HG03439 (cell line): ENCODE measurements at regions not wholly inside any gene's neighbourhood (a gene's known extent, or its start where the extent isn't known, plus 50 kb on each side); places are given as distances from the start of the nearest gene placed in this dataset.
"Not testable (repeated sequence)": the region's sequence is repeated elsewhere in the genome, so short reads cannot be mapped to it uniquely, and the experiment has no call there.

Experiments used
- ATAC-seq: cut with Tn5 transposase; IDR thresholded peaks from one replicate; pipeline ENCODE4 v1.9.1; 2021; ENCODE audit warnings: mild to moderate bottlenecking, moderate library complexity; ENCODE audit not compliant: unreplicated experiment

DNA sequence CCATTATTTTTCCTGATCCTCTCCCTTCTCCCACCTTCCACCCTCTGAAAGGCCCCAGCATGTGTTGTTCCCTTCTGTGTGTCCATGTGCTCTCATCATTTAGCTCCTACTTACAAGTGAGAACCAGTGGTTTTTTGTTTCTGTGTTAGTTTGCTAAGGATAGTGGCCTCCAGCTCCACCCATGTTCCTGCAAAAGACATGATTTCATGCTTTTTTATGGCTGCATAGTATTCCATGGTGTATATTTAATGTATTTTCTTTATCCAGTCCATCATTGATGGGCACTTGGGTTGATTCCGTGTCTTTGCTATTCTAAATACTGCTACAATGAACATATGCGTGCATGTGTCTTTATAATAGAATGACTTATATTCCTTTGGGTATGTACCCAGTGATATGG, 89.4 kb upstream of the C1orf174 start:
- ATAC-seq, result no peak

DNA sequence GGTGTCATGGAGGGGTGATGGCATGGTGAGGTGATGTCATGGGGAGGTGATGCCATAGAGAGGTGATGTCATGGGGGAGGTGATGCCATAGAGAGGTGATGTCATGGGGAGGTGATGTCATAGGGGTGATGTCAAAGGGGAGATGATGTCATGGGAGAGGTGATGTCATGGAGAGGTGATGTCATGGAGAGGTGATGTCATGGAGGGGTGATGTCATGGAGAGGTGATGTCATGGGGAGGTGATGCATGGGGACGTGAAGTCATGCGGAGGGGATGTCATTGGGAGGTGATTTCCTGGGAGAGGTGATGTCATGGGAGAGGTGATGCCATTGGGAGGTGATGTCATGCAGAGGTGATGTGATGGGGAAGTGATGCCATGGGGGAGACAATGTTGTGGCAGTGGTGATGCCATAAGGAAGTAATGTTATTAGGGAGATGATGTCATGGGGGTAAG, 92.1 kb upstream of the C1orf174 start:
- no peak for ATAC-seq

DNA sequence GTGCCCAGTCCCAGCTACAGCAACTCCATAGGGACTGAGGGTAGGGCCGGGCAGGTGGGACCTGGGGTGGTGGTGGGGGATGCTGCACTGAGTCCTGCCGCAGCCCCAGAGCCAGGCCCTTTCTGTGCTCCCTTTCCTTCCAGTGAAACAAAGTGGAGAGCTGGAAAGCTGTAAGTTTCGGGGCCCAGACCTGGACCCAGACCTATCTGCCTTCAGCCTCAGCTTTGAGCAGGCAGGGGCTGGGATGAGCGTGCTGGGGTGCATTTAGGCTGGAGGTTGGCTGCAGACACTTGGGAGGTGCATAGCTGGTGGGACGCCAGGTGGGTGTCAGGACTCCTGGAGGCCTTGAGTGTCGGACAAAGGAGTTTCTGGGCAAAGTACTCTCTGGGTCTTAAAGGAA, 92.7 kb upstream of the C1orf174 start:
- no peak for ATAC-seq

DNA sequence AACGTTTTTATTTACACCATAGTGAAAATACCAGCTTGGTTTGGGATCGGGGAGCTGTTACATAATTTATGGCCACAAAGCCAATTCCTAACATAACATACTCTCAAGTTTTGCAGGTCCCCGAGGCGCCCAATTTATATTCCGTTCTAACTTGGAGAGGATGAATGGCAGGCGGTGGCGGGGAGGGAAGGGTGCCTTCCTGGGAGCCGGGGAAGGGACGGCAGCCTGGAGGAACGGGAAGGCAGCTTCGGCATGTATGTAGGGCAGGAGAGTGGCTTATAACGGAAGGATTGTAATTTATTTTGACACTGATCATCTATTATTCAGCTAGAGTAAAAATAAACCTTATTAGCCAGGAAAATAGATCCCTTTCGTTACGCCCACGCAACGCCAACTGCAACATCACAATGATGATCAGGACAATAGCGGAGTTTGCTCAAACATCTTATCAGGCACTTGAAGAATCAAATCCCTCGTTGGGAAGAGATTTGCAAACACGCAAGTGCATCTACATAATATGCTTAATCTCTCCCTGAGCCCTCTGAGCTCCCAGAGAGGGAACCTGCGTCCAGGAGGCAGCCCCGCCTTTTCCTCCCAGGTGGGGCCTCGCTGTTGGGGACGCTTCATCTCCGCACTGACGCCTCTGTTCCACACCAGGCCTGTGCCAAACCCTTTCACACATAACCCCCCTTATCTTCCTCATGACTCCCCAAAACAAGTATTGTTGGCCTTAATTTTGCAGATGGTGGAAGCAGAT, 93.7 kb upstream of the C1orf174 start:
- ATAC-seq, result no peak

DNA sequence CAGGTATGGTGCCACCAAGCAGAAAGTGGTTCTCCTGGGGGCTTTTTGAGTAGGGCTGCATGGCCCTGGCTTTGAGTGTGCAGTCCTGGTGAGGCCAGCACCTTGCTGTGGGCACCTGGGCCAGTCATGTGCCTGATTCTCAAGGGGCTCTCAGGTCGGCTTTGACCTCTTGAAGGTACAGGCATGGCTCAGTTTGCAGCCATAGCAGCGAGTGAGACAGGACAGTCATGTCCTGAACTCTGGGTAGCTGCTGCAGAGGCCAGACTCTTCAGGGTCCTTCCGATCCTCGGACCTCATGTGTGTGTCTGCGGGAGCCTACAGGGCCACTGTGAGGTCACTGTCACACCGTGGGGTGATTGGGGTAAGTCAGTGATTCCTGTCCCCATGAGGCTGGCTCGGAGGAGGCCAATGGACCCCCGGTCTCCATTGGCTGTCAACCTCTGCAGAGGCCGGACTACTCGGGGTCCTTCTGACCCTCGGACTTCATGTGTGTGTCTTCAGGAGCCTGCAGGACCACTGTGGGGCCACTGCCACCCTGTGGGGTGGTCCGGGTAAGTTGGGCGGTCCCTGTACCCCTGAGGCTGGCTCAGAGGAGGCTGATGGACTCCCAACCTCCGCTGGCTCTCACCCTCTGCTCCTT, 95.2 kb upstream of the C1orf174 start:
- ATAC-seq, result no peak

DNA sequence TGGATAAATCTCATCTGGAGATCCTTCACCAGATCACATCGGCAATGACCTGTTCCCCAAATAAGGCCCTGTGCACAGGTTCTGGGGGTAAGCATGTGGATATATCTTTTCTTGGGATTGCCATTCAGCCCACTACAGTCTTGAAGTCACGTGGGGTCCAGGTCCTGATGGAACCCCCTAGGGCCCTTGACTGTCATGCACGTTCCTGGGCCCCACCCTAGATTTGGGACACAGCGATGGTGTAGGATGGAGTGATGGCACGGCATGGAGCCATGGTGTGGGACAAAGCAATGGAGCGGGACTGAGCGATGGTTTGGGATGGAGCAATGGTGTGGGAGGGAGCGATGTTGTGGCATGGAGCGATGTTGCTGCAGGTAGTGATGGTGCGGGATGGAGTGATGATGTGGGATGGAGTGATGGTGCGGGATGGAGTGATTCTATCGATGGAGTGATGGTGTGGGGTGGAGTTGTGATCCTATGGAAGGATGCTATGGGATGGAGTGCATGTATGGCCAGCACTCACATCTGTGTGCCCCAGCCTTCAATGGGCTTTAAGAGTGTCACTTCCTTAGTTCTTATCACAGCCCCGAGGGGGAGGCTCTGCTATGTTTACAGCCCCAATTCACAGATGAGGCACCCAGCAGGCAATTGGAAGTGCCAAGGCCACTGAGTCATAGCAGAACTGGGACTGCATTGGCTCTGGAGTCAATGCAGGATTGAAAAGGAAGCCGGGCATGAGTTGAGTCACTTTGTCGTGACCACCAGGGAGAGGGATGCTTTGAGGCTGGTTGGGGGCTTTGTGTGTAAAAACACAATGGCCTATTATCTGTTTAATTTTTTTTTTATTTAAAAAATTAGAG, 97.0 kb upstream of the C1orf174 start:
- ATAC-seq, result no peak

DNA sequence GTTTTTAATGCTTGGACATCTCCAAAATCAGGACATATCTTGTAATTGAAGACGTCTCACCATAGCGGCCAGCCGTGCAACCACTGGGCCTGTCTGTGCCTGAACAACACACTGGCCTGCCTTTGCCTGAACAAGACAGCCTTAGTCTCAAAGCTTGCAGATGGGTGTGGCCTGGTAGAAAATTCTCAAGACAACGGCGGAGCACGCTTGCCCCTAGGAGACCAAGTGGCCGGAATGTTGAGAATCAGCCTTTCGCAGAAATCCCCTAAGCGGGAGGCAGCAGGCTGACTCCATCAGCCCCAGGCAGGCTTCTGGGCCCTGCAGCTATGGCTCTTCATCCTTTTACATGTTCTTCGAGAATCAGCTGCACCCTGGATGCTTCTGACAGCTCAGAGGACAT, 98.0 kb upstream of the C1orf174 start:
- ATAC-seq, result no peak

DNA sequence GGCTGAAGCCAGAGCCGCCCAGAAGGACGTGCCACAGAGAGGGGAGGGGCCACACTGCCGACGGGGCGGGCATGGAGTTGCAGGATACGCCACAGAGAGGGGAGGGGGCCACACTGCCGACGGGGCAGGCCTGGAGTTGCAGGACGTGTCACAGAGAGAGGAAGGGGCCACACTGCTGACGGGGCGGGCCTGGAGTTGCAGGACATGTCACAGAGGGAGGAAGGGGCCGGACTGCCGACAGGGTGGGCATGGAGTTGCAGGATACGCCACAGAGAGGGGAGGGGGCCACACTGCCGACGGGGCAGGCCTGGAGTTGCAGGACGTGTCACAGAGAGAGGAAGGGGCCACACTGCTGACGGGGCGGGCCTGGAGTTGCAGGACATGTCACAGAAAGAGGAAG, 99.4 kb upstream of the C1orf174 start:
- not testable (repeated sequence) for ATAC-seq

DNA sequence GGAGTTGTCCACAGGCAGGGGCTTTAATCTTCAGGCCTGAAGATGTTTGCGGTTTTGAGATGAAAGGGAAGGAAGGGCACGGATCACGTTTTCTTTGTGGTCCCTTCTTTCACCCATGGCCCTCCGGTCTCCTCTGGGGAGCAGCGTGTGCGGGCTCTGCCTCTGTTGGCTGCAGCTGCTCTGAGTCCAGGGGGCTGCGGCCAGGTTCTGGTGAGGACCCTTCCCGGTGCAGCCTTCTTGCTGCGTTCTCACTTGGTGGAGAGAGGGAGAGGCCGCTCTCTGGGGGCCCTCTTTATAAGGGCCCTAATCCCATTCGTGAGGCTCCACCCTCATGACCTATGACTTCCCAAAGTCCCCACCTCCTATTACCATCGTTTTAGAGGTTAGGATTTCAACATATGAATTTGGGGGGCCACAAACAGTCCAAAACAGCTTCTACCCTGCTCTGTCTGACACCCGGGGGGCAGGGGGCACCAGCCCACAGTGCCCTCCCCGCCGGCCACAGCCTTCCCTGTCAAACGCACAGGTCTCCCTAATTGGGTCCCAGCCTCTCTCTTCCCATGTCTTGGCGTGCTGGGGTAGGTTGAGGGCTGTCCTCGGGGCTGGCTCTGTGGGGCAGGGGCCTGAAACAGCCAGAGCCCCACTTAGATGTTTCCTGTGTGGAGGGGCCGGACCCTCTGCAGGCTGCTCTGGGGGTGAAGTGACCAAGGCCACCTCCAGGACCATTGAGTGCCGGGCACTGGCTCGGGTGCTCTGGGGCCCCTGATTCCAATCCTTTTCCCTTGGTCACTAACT, 100.1 kb upstream of the C1orf174 start:
- ATAC-seq, result no peak

DNA sequence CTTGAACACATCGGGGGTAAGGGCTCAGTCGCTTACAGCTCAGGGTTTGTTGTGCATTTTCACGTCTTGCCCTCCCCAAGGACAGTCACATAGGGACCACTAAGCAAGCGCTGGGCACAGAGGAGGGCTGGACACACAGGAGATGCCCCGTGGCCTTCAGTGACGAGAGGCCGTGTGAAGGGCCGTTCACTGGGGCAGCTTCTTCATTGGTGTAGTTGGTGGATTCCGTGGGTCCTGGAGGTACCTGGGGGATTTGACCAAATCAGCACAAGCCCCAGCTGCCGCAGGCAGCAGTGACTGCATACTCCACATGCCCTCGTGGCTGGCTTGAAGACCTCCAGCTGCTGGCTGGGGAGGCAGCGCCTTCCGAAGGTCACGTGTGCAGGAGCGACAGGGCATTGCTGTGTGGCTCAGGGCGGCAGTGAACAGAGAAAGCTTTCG, 100.8 kb upstream of the C1orf174 start:
- ATAC-seq, result no peak

DNA sequence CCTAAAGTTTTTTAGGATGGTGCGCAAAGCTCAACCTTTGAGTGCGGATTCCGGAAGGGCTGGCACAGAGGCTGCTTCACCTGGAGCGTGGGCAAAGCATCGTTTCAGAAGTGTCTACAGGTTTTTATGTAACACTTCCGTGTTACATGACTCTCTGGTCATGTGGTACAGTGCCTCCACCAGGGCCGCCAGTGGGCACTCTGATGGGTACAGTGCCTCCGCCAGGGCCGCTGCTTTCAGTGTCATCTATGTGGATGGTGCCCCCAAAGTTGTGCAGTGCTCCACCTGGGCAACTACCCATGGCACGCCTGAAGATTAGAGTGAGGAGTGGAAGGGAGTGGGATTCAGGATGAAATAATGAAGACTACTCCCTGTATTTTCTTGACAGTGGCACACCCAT, 101.4 kb upstream of the C1orf174 start:
- ATAC-seq, result no peak

DNA sequence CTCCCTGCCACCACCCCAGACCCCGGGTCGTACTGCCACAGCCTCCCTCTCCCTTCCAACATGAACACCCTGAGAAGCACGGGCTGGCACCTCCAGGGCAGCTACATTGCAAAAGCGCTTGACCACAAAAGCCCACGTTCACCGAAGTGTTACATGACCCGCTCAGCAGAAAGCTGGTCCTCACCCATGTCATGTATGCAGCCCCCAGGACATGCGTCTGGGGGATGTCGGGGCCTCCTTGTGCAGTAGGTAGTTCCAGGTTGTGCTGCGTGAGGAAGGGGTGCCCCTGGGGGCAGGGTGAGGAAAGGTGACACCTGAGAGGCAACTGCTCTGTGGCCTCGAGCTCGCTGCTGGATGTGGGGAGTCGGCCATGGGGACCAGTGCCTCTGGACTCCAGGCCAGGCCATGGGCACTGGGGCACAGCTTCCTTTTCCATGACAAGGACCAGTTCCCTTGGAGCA, 102.0 kb upstream of the C1orf174 start:
- ATAC-seq, result no peak

DNA sequence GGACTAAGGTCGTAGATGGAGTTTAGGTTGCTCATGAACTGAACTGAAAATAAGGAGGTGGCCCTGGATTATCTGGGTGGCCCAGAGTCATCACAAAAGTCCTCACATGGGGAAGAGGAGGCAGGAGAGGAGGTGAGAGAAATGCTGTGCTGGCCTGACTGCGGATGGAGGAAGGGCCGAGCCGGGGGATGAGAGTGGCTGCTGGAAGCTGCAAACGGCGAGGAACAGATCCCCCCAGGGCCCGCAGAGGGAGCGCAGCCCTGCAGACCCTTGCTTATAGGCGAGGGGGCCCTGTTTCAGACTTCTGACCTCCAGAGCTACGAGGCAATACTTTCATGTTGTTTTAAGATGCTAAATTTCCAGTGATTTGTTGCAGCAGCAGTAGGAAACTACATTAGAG, 102.7 kb upstream of the C1orf174 start:
- ATAC-seq, result no peak

DNA sequence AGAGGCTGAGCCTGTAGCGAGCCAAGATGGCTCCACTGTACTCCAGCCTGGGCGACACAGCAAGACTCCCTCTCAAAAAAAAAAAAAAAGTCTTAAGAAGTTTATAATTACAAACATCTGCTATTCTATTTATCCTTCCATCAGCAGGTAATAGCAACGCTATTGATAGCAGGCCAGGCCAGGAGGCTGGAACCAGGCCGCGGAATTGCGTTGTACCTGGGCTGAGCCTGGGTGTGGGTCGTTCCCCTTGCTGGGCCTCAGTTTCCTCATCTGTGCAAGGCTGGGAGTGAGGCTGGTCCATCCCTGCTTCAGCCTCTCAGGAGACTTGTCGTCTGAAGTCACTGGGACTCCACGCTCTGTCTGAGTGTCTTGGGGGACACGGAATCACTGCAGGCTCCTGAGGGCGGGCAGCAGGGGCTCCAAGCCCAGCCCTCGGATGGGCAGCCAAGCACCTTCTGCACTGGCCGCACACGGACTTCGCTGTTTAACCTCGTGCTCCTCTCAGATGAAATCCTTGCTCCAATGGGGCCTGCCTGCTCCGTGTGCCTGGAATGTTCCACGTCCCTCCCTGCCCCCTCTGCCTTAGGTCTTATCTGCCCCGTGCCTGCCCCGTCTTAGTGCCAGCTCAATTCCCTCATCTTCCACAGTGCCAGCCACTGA, 103.9 kb upstream of the C1orf174 start:
- no peak for ATAC-seq

DNA sequence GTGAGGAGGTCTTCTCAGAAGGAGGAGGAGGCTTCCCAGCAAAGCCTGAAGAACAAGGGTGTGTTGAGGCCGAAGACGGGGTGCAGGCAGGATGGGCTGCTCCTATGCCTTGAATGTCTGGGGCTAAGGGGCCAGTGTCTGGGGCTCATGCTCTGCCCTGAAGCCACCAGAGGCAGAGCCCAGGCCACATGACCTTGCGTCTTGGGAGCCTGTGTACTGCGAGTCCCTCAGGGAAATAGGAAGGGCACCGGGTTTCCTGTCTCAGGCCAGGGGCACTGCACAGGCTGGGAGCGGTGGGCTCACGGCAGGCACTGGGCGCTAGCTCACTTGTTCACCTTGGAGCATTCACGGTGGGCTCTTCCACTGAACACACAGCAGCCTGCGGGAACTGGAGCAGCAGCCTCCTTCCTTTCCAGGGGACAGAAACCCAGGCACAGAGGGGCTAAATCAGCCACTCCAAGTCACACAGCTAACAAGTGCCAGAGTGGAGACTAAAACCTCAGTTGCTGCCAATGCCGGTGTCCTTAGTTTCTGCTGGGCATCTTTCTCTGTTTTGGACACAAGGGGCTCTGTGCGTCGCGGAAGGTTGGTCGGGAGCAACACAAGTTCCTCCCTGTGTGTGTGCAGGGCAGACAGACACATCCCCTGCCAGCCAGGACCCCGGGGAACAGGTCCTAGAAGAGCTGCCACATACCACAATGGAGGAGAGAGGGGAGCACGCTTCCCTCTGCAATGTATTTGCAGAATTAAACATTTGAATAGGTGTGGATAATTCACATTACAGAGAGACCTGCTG, 104.8 kb upstream of the C1orf174 start:
- ATAC-seq, result no peak

DNA sequence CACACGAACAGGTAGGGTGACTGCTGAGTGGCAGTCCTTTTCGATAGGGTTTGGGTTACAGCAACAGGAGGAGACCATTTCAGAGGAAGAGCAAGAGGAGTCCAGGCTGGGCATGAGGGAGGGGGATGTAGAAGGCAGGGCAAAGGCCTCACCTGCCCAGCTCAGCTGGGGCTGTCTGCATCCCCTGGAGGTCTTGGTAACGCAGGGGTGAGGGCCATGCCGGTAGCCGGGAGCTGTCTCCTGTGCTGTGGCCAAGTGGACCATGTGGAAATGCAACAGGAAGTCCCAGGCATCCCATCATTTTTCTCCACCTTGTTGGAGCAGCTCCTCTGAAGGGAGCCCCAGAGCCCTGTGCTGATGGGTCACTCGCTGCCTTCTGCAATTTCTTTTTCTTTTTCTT, 105.4 kb upstream of the C1orf174 start:
- ATAC-seq, result no peak

DNA sequence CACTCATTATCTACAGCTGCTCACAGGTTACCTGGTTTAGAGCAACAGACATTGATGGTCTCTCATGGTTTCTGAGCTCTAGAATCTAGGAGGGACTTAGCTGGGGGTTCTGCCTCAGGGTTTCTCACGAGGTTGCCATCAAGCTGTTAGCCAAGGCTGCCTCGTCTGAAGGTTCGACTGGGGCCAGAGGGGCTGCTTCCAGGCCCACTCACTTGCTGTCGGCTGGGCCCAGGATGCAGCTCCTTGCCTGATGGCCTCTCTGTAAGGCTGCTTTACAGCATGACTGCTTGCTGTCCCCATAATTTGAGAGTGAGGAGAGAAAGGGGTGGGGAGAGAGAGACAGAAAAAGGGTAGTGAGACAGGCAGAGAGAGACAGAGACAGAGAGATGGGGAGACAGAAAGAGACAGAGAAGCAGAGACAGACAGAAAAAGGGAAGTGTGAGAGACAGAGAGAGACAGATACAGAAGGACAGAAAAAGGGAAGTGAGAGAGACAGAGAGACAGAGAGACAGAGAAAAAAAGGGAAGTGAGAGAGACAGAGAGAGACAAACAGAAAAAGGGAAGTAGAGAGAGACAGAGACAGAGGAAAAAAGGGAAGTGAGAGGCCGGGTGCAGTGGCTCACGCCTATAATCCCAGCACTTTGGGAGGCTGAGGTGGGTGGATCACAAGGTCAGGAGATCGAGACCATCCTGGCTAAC, 106.8 kb upstream of the C1orf174 start:
- ATAC-seq, result no peak

DNA sequence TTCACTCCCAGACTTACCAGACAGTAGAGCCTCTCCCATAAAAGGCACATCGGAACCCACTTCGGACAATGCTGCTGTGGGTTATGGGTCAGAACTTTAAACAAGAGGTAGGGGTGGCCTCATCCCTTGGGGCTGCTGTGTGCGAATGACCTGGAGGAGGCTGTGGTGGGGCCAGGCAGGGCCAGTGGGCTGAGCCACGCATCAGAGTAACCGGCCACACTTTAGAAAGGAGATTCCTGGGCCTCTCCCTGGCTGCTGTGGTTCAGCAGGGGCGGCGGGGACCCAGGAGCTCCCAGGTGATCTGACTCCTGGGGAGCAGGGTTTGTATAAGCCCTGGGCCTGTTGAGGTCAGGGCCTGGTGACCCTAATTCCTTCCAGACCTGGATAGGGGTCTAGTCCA, 110.2 kb upstream of the C1orf174 start:
- no peak for ATAC-seq
